Nephron progenitor cell (in vitro differentiated cells): ENCODE measurements at regions not wholly inside any gene's neighbourhood (a gene's known extent, or its start where the extent isn't known, plus 50 kb on each side); places are given as distances from the start of the nearest gene placed in this dataset.

ENCODE experiments used
- DNase-seq: peaks from one replicate; pipeline ENCODE4 v3.0.0; 2021
- H3K27ac Mint-ChIP-seq: 2 replicates; pipeline ENCODE4 v1.8.0; 2021; ENCODE audit warnings: mild to moderate bottlenecking, moderate library complexity, mixed read lengths
- H3K27me3 Mint-ChIP-seq: 2 replicates; pipeline ENCODE4 v1.8.0; 2021; ENCODE audit warnings: mild to moderate bottlenecking, low read depth, mixed read lengths; ENCODE audit not compliant: poor library complexity
- H3K36me3 Mint-ChIP-seq: 2 replicates; pipeline ENCODE4 v1.8.0; 2021; ENCODE audit warnings: low read depth, mixed read lengths
- H3K4me1 Mint-ChIP-seq: 2 replicates; pipeline ENCODE4 v1.8.0; 2021; ENCODE audit warnings: mixed read lengths
- H3K4me3 Mint-ChIP-seq: 2 replicates; pipeline ENCODE4 v1.8.0; 2021; ENCODE audit warnings: mild to moderate bottlenecking, moderate library complexity, mixed read lengths
- H3K9me3 Mint-ChIP-seq: 2 replicates; pipeline ENCODE4 v1.8.0; 2021; ENCODE audit warnings: mild to moderate bottlenecking, moderate library complexity, mixed read lengths
- TF ChIP-seq, protein P1 (sequence below): fragments of 200-600 bp; sonication (generic); IDR thresholded peaks from 2 replicates; pipeline ENCODE4 v1.5.0; 2021; ENCODE audit warnings: antibody characterized with exemption

- TF ChIP-seq, protein P1, sequence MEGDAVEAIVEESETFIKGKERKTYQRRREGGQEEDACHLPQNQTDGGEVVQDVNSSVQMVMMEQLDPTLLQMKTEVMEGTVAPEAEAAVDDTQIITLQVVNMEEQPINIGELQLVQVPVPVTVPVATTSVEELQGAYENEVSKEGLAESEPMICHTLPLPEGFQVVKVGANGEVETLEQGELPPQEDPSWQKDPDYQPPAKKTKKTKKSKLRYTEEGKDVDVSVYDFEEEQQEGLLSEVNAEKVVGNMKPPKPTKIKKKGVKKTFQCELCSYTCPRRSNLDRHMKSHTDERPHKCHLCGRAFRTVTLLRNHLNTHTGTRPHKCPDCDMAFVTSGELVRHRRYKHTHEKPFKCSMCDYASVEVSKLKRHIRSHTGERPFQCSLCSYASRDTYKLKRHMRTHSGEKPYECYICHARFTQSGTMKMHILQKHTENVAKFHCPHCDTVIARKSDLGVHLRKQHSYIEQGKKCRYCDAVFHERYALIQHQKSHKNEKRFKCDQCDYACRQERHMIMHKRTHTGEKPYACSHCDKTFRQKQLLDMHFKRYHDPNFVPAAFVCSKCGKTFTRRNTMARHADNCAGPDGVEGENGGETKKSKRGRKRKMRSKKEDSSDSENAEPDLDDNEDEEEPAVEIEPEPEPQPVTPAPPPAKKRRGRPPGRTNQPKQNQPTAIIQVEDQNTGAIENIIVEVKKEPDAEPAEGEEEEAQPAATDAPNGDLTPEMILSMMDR = no peak
- Mint-ChIP-seq H3K27ac (no peak overlapping the region), H3K9me3 (peaks cover 7% of the 10 kb centered on the region), H3K4me1 (no peaks in the 10 kb centered on the region), H3K36me3 (no peaks in the 10 kb centered on the region), H3K4me3 (no peak overlapping the region), H3K27me3 (peaks cover 9% of the 10 kb centered on the region)
- no peak for DNase-seq
These were observed 183.8 kb downstream of the LRATD1 start for GRCh38 chr2:14816069-14817060.

GRCh38 chr2:14817848-14818247 lies 185.3 kb downstream of the LRATD1 start:
- peaks cover 7% of the 10 kb centered on the region for H3K9me3 Mint-ChIP-seq
- no peaks in the 10 kb centered on the region for H3K4me1 Mint-ChIP-seq
- H3K36me3 Mint-ChIP-seq = no peaks in the 10 kb centered on the region
- H3K4me3 Mint-ChIP-seq = no peak overlapping the region
- TF ChIP-seq, protein P1 = no peak
- no peak overlapping the region for H3K27ac Mint-ChIP-seq
- H3K27me3 Mint-ChIP-seq = peaks cover 7% of the 10 kb centered on the region
- no peak for DNase-seq

- H3K27ac Mint-ChIP-seq = no peak overlapping the region
- DNase-seq = no peak
- H3K9me3 Mint-ChIP-seq = no peaks in the 10 kb centered on the region
- peaks cover 4% of the 10 kb centered on the region for H3K4me1 Mint-ChIP-seq
- TF ChIP-seq, protein P1 = no peak
- no peak overlapping the region for H3K4me3 Mint-ChIP-seq
- H3K36me3 Mint-ChIP-seq = no peaks in the 10 kb centered on the region
- no peaks in the 10 kb centered on the region for H3K27me3 Mint-ChIP-seq
These were observed 194.0 kb downstream of the LRATD1 start for GRCh38 chr2:14826518-14826917.

GRCh38 chr2:14827226-14828023 lies 194.9 kb downstream of the LRATD1 start:
- H3K27ac Mint-ChIP-seq = no peak overlapping the region

DNA sequence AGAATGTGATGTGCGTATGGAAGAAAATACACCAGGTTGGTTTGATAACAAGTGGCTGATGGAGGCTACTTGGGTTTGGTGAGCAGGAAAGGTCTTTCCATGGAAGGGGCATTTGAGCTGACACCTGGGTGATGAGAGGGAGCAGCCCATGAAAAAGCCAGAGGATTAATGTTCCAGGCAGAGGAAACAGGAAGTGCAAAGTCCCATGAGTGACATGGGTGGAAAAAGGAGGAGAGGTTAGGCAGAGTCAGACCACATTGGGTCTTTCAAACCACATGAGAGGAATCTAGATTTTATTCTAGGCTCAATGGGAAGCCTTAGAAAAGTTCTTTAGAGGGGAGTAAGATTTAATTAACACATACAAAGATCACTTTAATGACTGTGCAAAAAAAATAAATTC lies 195.7 kb downstream of the LRATD1 start:
- H3K27ac Mint-ChIP-seq = no peak overlapping the region
- H3K27me3 Mint-ChIP-seq = no peaks in the 10 kb centered on the region
- H3K9me3 Mint-ChIP-seq = no peaks in the 10 kb centered on the region
- TF ChIP-seq, protein P1 = no peak
- peaks cover 4% of the 10 kb centered on the region for H3K4me1 Mint-ChIP-seq
- DNase-seq = no peak
- no peak overlapping the region for H3K4me3 Mint-ChIP-seq
- no peaks in the 10 kb centered on the region for H3K36me3 Mint-ChIP-seq

More at GRCh38 chr2:14827226-14828023, 194.9 kb downstream of the LRATD1 start:
- Mint-ChIP-seq H3K4me1 (peaks cover 4% of the 10 kb centered on the region), H3K27me3 (no peaks in the 10 kb centered on the region), H3K36me3 (no peaks in the 10 kb centered on the region), H3K9me3 (no peaks in the 10 kb centered on the region), H3K4me3 (no peak overlapping the region)
- DNase-seq = no peak
- TF ChIP-seq, protein P1 = no peak
